ENCODE measurements at regions not wholly inside any gene's neighbourhood (a gene's known extent, or its start where the extent isn't known, plus 50 kb on each side); places are given as distances from the start of the nearest gene placed in this dataset.

DNA sequence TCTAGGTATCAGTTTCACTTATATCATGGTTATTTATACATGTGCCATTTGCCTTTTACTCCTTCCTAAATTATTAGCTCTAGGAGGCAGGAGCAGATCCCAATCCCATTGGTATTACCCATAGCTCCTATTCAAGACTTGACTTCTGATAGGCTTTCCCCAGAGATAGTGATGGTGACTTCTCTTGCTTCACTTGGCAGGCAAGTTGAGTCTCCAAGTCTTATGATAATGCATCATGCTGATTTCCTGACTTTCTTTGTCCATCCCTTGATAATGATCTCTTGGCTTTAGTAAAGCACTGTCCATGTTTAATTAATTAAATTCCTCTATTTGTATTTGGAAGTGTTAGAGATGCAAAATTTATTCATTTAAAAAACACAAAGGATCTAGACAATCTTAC is 253.5 kb upstream of the ADAMTS5 start:
- TF ChIP-seq, protein P1, sequence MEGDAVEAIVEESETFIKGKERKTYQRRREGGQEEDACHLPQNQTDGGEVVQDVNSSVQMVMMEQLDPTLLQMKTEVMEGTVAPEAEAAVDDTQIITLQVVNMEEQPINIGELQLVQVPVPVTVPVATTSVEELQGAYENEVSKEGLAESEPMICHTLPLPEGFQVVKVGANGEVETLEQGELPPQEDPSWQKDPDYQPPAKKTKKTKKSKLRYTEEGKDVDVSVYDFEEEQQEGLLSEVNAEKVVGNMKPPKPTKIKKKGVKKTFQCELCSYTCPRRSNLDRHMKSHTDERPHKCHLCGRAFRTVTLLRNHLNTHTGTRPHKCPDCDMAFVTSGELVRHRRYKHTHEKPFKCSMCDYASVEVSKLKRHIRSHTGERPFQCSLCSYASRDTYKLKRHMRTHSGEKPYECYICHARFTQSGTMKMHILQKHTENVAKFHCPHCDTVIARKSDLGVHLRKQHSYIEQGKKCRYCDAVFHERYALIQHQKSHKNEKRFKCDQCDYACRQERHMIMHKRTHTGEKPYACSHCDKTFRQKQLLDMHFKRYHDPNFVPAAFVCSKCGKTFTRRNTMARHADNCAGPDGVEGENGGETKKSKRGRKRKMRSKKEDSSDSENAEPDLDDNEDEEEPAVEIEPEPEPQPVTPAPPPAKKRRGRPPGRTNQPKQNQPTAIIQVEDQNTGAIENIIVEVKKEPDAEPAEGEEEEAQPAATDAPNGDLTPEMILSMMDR (optimal IDR thresholded peaks at IDR 0.05 in 1 of 3, IDR thresholded peaks at IDR 0.05 in 1 of 3, conservative IDR thresholded peaks at IDR 0.05 in 1 of 3; ENCODE audit: extremely low read depth in 1 of 3, insufficient read depth in 2 of 3, low read length in 3 of 3), result no peak
- TF ChIP-seq EZH2 (IDR thresholded peaks at IDR 0.05; ENCODE audit: low read length), result no peak
